DMS153 (cell line): ENCODE measurements at regions not wholly inside any gene's neighbourhood (a gene's known extent, or its start where the extent isn't known, plus 50 kb on each side); places are given as distances from the start of the nearest gene placed in this dataset.
"Not testable (repeated sequence)": the region's sequence is repeated elsewhere in the genome, so short reads cannot be mapped to it uniquely, and the experiment has no call there.

Source experiments
- DNase-seq: peaks from one replicate; lab custom pipeline; 2025; lab: John Stamatoyannopoulos, UW

- DNase-seq, result no peak
These were observed 295.4 kb downstream of the RPAP3 start for GRCh38 chr12:47410383-47410782.

GRCh38 chr12:47409310-47409987, 296.4 kb downstream of the RPAP3 start:
- DNase-seq, result no peak

- DNase-seq, result peak; percentile 69
These were observed 297.5 kb downstream of the RPAP3 start for GRCh38 chr12:47408171-47408871.

- no peak for DNase-seq
These were observed 298.2 kb downstream of the RPAP3 start for GRCh38 chr12:47407463-47408129.

GRCh38 chr12:47403681-47404080, 302.1 kb downstream of the RPAP3 start:
- no peak for DNase-seq

GRCh38 chr12:47401196-47401595, 304.6 kb downstream of the RPAP3 start:
- not testable (repeated sequence) for DNase-seq

- DNase-seq, result no peak
These were observed 305.6 kb downstream of the RPAP3 start for GRCh38 chr12:47400266-47400665.

- DNase-seq, result no peak
These were observed 308.1 kb downstream of the RPAP3 start for GRCh38 chr12:47397664-47398281.

- no peak for DNase-seq
These were observed 308.7 kb downstream of the RPAP3 start for GRCh38 chr12:47396902-47397663.

GRCh38 chr12:47394070-47394469, 311.8 kb downstream of the RPAP3 start:
- no peak for DNase-seq

GRCh38 chr12:47393403-47393790, 312.4 kb downstream of the RPAP3 start:
- DNase-seq, result no peak

GRCh38 chr12:47391566-47391965, 311.8 kb upstream of the AMIGO2 start:
- no peak for DNase-seq

GRCh38 chr12:47388712-47389111, 309.0 kb upstream of the AMIGO2 start:
- DNase-seq, result no peak

- DNase-seq, result no peak
These were observed 308.2 kb upstream of the AMIGO2 start for GRCh38 chr12:47387994-47388393.

GRCh38 chr12:47385653-47386052, 305.9 kb upstream of the AMIGO2 start:
- DNase-seq, result no peak

- no peak for DNase-seq
These were observed 304.2 kb upstream of the AMIGO2 start for GRCh38 chr12:47383942-47384341.

- DNase-seq, result no peak
These were observed 302.5 kb upstream of the AMIGO2 start for GRCh38 chr12:47382305-47382704.

GRCh38 chr12:47378907-47379306, 299.1 kb upstream of the AMIGO2 start:
- peak; percentile 30 for DNase-seq

- no peak for DNase-seq
These were observed 298.4 kb upstream of the AMIGO2 start for GRCh38 chr12:47378222-47378582.

GRCh38 chr12:47377414-47378221, 297.9 kb upstream of the AMIGO2 start:
- no peak for DNase-seq

- no peak for DNase-seq
These were observed 297.2 kb upstream of the AMIGO2 start for GRCh38 chr12:47376927-47377326.
